ENCODE measurements at regions not wholly inside any gene's neighbourhood (a gene's known extent, or its start where the extent isn't known, plus 50 kb on each side); places are given as distances from the start of the nearest gene placed in this dataset.

DNA sequence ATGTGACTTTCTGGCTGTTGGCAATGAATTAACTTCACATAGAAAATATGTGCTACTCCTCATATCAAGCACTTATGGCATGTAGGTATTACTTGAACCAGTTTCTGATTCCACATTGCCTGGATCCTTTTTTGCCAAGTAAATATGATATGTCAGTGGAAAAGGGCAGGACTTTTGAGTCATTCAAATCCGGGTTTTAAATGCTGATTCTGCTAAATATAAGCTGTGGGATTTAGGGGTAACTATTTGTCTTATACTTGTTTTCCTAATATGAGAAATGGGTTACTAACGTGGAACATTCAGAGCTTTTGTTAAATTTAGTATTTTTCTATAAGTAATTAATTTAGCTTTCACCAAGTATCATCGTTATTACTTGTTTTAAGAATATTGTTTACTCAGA lies 108.0 kb upstream of the HGF start:
- Histone ChIP-seq H3K27me3 (no peaks in the 10 kb centered on the region), H3K4me3 (no peak overlapping the region), H3K27ac (no peak overlapping the region), H3K36me3 (no peaks in the 10 kb centered on the region), H3K4me1 (no peaks in the 10 kb centered on the region), H3K9me3 (no peaks in the 10 kb centered on the region)
- 90% methylated on average over 3 of the region's 3 CpGs for WGBS
- TF ChIP-seq EP300 (IDR thresholded peaks at IDR 0.05) (no peak), POLR2A (IDR thresholded peaks at IDR 0.05) (no peak), POLR2AphosphoS5 (IDR thresholded peaks at IDR 0.05) (no peak)
- TF ChIP-seq, protein P1, sequence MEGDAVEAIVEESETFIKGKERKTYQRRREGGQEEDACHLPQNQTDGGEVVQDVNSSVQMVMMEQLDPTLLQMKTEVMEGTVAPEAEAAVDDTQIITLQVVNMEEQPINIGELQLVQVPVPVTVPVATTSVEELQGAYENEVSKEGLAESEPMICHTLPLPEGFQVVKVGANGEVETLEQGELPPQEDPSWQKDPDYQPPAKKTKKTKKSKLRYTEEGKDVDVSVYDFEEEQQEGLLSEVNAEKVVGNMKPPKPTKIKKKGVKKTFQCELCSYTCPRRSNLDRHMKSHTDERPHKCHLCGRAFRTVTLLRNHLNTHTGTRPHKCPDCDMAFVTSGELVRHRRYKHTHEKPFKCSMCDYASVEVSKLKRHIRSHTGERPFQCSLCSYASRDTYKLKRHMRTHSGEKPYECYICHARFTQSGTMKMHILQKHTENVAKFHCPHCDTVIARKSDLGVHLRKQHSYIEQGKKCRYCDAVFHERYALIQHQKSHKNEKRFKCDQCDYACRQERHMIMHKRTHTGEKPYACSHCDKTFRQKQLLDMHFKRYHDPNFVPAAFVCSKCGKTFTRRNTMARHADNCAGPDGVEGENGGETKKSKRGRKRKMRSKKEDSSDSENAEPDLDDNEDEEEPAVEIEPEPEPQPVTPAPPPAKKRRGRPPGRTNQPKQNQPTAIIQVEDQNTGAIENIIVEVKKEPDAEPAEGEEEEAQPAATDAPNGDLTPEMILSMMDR (IDR thresholded peaks at IDR 0.05): no peak
- no peak for DNase-seq (ENCODE audit: low spot score in 2 of 2)

DNA sequence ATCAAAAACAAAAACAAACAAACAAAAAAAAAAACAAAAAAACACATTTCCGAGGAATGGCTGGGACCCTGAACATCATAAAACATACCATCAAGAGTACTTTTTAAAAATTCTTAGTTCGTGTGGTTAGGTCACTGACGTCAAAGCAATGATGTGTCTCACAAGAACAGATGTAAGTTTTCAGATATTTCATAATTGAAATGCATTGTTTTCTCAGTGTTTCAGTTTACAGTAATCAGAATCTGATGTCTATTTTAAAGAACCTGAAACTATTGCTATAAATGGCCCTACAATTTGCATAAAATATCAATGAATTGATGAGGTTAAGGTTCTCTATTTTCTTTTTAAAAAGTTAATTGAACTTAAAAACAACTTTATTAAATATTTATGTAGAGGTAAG lies 103.7 kb upstream of the HGF start:
- TF ChIP-seq, protein P1 (IDR thresholded peaks at IDR 0.05): no peak
- no peak for TF ChIP-seq POLR2AphosphoS5 (IDR thresholded peaks at IDR 0.05)
- no peak for TF ChIP-seq EP300 (IDR thresholded peaks at IDR 0.05)
- TF ChIP-seq POLR2A (IDR thresholded peaks at IDR 0.05): no peak
- no peaks in the 10 kb centered on the region for H3K27me3 ChIP-seq
- H3K9me3 ChIP-seq: no peaks in the 10 kb centered on the region
- no peak overlapping the region for H3K27ac ChIP-seq
- no peaks in the 10 kb centered on the region for H3K36me3 ChIP-seq
- H3K4me1 ChIP-seq: no peaks in the 10 kb centered on the region
- no peak overlapping the region for H3K4me3 ChIP-seq
- no peak for DNase-seq (ENCODE audit: low spot score in 2 of 2)
- WGBS: 75% methylated on average over 3 of the region's 3 CpGs

DNA sequence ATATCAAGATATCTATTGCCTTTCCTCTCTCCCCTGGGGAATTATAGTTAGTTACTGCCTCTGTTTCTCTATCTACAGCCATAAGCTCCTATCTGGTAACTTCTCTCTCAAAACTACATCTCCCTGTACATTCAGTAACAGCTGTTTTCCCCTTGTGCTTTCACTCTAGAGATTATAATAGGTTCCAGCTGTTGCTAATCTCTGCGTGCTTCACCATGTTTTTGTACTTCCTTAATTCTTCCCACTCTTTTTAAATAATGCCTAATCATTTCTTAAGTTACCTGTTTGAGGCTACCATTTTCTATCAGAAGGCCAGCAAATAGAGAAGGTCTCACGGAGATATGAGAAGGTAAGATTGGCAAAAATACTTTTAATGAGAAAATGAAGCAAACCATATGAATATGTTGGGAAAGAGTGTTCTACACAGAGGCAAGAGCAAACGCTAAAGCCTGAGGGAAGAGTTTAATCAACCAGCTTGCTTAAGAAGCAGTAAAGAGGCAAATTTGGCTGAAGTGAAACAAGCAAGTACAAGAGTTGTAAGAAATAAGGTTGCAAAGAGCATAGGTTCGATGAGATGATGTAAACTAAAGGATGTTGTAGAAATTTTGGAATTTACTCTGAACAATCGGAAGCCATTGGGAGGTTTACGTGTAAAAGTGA lies 101.9 kb upstream of the HGF start:
- Histone ChIP-seq H3K4me3 (no peak overlapping the region), H3K36me3 (no peaks in the 10 kb centered on the region), H3K27me3 (no peaks in the 10 kb centered on the region), H3K9me3 (no peaks in the 10 kb centered on the region), H3K4me1 (no peaks in the 10 kb centered on the region), H3K27ac (no peak overlapping the region)
- no peak for TF ChIP-seq POLR2AphosphoS5 (IDR thresholded peaks at IDR 0.05)
- TF ChIP-seq, protein P1 (IDR thresholded peaks at IDR 0.05): no peak
- TF ChIP-seq POLR2A (IDR thresholded peaks at IDR 0.05): no peak
- no peak for TF ChIP-seq EP300 (IDR thresholded peaks at IDR 0.05)
- WGBS: 71% methylated on average over 6 of the region's 6 CpGs
- no peak for DNase-seq (ENCODE audit: low spot score in 2 of 2)

DNA sequence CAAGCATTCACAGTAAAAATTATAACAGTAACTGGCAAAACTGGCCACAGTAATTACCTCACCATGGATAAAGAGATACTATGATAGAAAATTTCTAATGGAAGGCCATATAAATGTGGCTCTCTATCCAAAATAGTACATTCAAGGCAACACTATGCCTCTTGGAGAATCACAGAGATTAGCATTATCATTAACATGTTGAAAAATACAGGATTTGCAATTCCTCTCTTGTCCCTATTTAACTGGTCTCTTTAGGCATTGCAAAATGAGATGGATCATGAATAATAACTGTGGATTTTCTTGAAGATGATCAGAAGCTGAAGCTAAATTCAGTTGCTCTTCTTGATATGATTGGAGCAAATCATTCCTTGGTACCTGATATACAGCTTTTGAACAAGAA lies 100.8 kb upstream of the HGF start:
- DNase-seq (ENCODE audit: low spot score in 2 of 2): no peak
- Histone ChIP-seq H3K9me3 (no peaks in the 10 kb centered on the region), H3K27ac (no peak overlapping the region), H3K4me3 (no peak overlapping the region), H3K27me3 (no peaks in the 10 kb centered on the region), H3K36me3 (no peaks in the 10 kb centered on the region), H3K4me1 (no peaks in the 10 kb centered on the region)
- TF ChIP-seq, protein P1 (IDR thresholded peaks at IDR 0.05): no peak
- no peak for TF ChIP-seq POLR2A (IDR thresholded peaks at IDR 0.05)
- TF ChIP-seq EP300 (IDR thresholded peaks at IDR 0.05): no peak
- no peak for TF ChIP-seq POLR2AphosphoS5 (IDR thresholded peaks at IDR 0.05)

DNA sequence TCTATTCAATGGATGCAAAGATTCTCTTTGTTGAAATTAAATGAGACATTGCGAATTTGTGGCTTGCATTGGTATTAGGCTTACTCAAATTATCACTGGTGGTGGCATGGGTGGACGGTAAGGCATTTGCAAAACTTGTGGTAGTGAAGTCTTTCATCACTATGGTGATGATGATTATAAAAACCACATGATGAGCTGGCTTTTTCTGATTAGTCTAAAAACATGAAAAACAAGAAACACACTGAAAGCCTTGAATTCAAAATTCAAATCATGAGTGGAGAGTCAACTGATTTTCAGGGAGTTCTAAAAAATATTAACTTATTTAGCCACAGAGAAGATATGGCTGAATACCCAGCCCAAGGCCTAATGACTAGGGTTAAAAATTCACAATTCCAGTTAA lies 99.8 kb upstream of the HGF start:
- no peaks in the 10 kb centered on the region for H3K27me3 ChIP-seq
- DNase-seq (ENCODE audit: low spot score in 2 of 2): no peak
- H3K27ac ChIP-seq: no peak overlapping the region
- no peak overlapping the region for H3K4me3 ChIP-seq
- TF ChIP-seq, protein P1 (IDR thresholded peaks at IDR 0.05): no peak
- TF ChIP-seq EP300 (IDR thresholded peaks at IDR 0.05): no peak
- no peak for TF ChIP-seq POLR2AphosphoS5 (IDR thresholded peaks at IDR 0.05)
- TF ChIP-seq POLR2A (IDR thresholded peaks at IDR 0.05): no peak
- 80% methylated on average over 2 of the region's 2 CpGs for whole genome bisulfite sequencing
- no peaks in the 10 kb centered on the region for H3K9me3 ChIP-seq
- no peaks in the 10 kb centered on the region for H3K36me3 ChIP-seq
- H3K4me1 ChIP-seq: no peaks in the 10 kb centered on the region

Data from suprapubic skin (tissue), 4 donors.